ENCODE measurements at regions not wholly inside any gene's neighbourhood (a gene's known extent, or its start where the extent isn't known, plus 50 kb on each side); places are given as distances from the start of the nearest gene placed in this dataset.

- no peaks in the 10 kb centered on the region for H3K4me1 ChIP-seq (ENCODE audit: control insufficient read depth in 1 of 2, insufficient read depth in 2 of 2, low read length in 2 of 2)
- intact Hi-C loops (cut with DNase I) = no loop called here
- H3K4me3 ChIP-seq (ENCODE audit: low read length in 2 of 2) = no peak overlapping the region
- no peaks in the 10 kb centered on the region for H3K27me3 ChIP-seq (ENCODE audit: control insufficient read depth in 1 of 2, insufficient read depth in 2 of 2, low read length in 1 of 2)
- H3K9me3 ChIP-seq (ENCODE audit: control insufficient read depth, low read length) = no peaks in the 10 kb centered on the region
- no peak overlapping the region for H3K27ac ChIP-seq (ENCODE audit: low read depth in 1 of 2, low read length in 2 of 2)
- WGBS, 2 donors = 49 to 60% methylated on average over 2 of the region's 2 CpGs
- ATAC-seq (ENCODE audit: low FRiP score) (no peak), DNase-seq (no peak)
- H3K36me3 ChIP-seq (ENCODE audit: control insufficient read depth in 1 of 2, insufficient read depth in 2 of 2, low read length in 1 of 2) = no peaks in the 10 kb centered on the region
Observed at GRCh38 chrX:6645216-6645615, 110.3 kb upstream of the VCX3A start.

GRCh38 chrX:6644411-6644810 lies 109.5 kb upstream of the VCX3A start:
- intact Hi-C loops (cut with DNase I) = no loop called here
- H3K36me3 ChIP-seq (ENCODE audit: control insufficient read depth in 1 of 2, insufficient read depth in 2 of 2, low read length in 1 of 2) = no peaks in the 10 kb centered on the region
- DNase-seq (no peak), ATAC-seq (ENCODE audit: low FRiP score) (no peak)
- no peaks in the 10 kb centered on the region for H3K4me1 ChIP-seq (ENCODE audit: control insufficient read depth in 1 of 2, insufficient read depth in 2 of 2, low read length in 2 of 2)
- no peaks in the 10 kb centered on the region for H3K27me3 ChIP-seq (ENCODE audit: control insufficient read depth in 1 of 2, insufficient read depth in 2 of 2, low read length in 1 of 2)
- WGBS, 2 donors = 84 to 89% methylated on average over 4 of the region's 4 CpGs
- no peaks in the 10 kb centered on the region for H3K9me3 ChIP-seq (ENCODE audit: control insufficient read depth, low read length)
- no peak overlapping the region for H3K4me3 ChIP-seq (ENCODE audit: low read length in 2 of 2)
- H3K27ac ChIP-seq (ENCODE audit: low read depth in 1 of 2, low read length in 2 of 2) = no peak overlapping the region

GRCh38 chrX:6640727-6641126 lies 105.8 kb upstream of the VCX3A start:
- no peak for DNase-seq
- Histone ChIP-seq H3K4me3 (ENCODE audit: low read length in 2 of 2) (no peak overlapping the region), H3K36me3 (ENCODE audit: control insufficient read depth in 1 of 2, insufficient read depth in 2 of 2, low read length in 1 of 2) (no peaks in the 10 kb centered on the region), H3K4me1 (ENCODE audit: control insufficient read depth in 1 of 2, insufficient read depth in 2 of 2, low read length in 2 of 2) (no peaks in the 10 kb centered on the region), H3K27me3 (ENCODE audit: control insufficient read depth in 1 of 2, insufficient read depth in 2 of 2, low read length in 1 of 2) (no peaks in the 10 kb centered on the region), H3K9me3 (ENCODE audit: control insufficient read depth, low read length) (no peaks in the 10 kb centered on the region), H3K27ac (ENCODE audit: low read depth in 1 of 2, low read length in 2 of 2) (no peak overlapping the region)
- WGBS, 2 donors = 89 to 93% methylated on average over 4 of the region's 4 CpGs
- ATAC-seq (ENCODE audit: low FRiP score) = no peak
- intact Hi-C loops (cut with DNase I) = no loop called here

GRCh38 chrX:6614506-6614905 lies 79.6 kb upstream of the VCX3A start:
- ATAC-seq (ENCODE audit: low FRiP score) (no peak), DNase-seq (no peak)
- H3K4me3 ChIP-seq (ENCODE audit: low read length in 2 of 2) = no peak overlapping the region
- no peak overlapping the region for H3K27ac ChIP-seq (ENCODE audit: low read depth in 1 of 2, low read length in 2 of 2)
- intact Hi-C loops (cut with DNase I) = no loop called here
- H3K36me3 ChIP-seq (ENCODE audit: control insufficient read depth in 1 of 2, insufficient read depth in 2 of 2, low read length in 1 of 2) = no peaks in the 10 kb centered on the region
- H3K4me1 ChIP-seq (ENCODE audit: control insufficient read depth in 1 of 2, insufficient read depth in 2 of 2, low read length in 2 of 2) = no peaks in the 10 kb centered on the region
- no peaks in the 10 kb centered on the region for H3K9me3 ChIP-seq (ENCODE audit: control insufficient read depth, low read length)
- WGBS, 2 donors = 26 to 49% methylated on average over 7 of the region's 7 CpGs
- no peaks in the 10 kb centered on the region for H3K27me3 ChIP-seq (ENCODE audit: control insufficient read depth in 1 of 2, insufficient read depth in 2 of 2, low read length in 1 of 2)

- intact Hi-C loops (cut with DNase I) = no loop called here
- Histone ChIP-seq H3K27me3 (ENCODE audit: control insufficient read depth in 1 of 2, insufficient read depth in 2 of 2, low read length in 1 of 2) (no peaks in the 10 kb centered on the region), H3K4me3 (ENCODE audit: low read length in 2 of 2) (no peak overlapping the region), H3K27ac (ENCODE audit: low read depth in 1 of 2, low read length in 2 of 2) (no peak overlapping the region), H3K36me3 (ENCODE audit: control insufficient read depth in 1 of 2, insufficient read depth in 2 of 2, low read length in 1 of 2) (no peaks in the 10 kb centered on the region), H3K9me3 (ENCODE audit: control insufficient read depth, low read length) (no peaks in the 10 kb centered on the region), H3K4me1 (ENCODE audit: control insufficient read depth in 1 of 2, insufficient read depth in 2 of 2, low read length in 2 of 2) (no peaks in the 10 kb centered on the region)
- ATAC-seq (ENCODE audit: low FRiP score) (no peak), DNase-seq (no peak)
- WGBS, 2 donors = 50 to 54% methylated on average over 4 of the region's 4 CpGs
Observed at GRCh38 chrX:6599230-6599860, 64.4 kb upstream of the VCX3A start.
